ENCODE measurements at regions not wholly inside any gene's neighbourhood (a gene's known extent, or its start where the extent isn't known, plus 50 kb on each side); places are given as distances from the start of the nearest gene placed in this dataset.

GRCh38 chr2:65729246-65729645 is 296.8 kb upstream of the SPRED2 start:
- Histone ChIP-seq H3K4me2 (ENCODE audit: insufficient read depth, low read length) (no peak overlapping the region), H3K79me2 (ENCODE audit: insufficient read depth, low read length) (no peaks in the 10 kb centered on the region), H3K9me3 (ENCODE audit: insufficient read depth, low read length, severe bottlenecking) (peaks cover 3% of the 10 kb centered on the region), H3K27me3 (ENCODE audit: insufficient read depth, low read length, poor library complexity) (peaks cover 3% of the 10 kb centered on the region), H3K4me1 (ENCODE audit: insufficient read depth, low read length) (no peaks in the 10 kb centered on the region), H3K36me3 (ENCODE audit: insufficient read depth, low read length) (no peaks in the 10 kb centered on the region), H3K9ac (ENCODE audit: low read depth, low read length) (no peak overlapping the region), H2AFZ (ENCODE audit: low read depth, low read length) (no peak overlapping the region), H3K4me3 (ENCODE audit: low read depth in 1 of 2, low read length in 2 of 2) (no peak overlapping the region), H3K27ac (ENCODE audit: low read length) (no peak overlapping the region), H4K20me1 (ENCODE audit: insufficient read depth, low read length) (no peaks in the 10 kb centered on the region)
- TF ChIP-seq EZH2 (IDR thresholded peaks at IDR 0.05; ENCODE audit: borderline replicate concordance, low read depth, low read length, severe bottlenecking) (no peak), CTCF (IDR thresholded peaks at IDR 0.05; ENCODE audit: borderline replicate concordance, extremely low read depth, low read length, poor library complexity, severe bottlenecking) (no peak)
- no peak for ATAC-seq (ENCODE audit: insufficient read depth, low read depth)
- no peak for DNase-seq

- TF ChIP-seq EZH2 (IDR thresholded peaks at IDR 0.05; ENCODE audit: borderline replicate concordance, low read depth, low read length, severe bottlenecking) (no peak), CTCF (IDR thresholded peaks at IDR 0.05; ENCODE audit: borderline replicate concordance, extremely low read depth, low read length, poor library complexity, severe bottlenecking) (no peak)
- Histone ChIP-seq H3K27me3 (ENCODE audit: insufficient read depth, low read length, poor library complexity) (peaks cover 3% of the 10 kb centered on the region), H3K4me2 (ENCODE audit: insufficient read depth, low read length) (no peak overlapping the region), H3K4me1 (ENCODE audit: insufficient read depth, low read length) (no peaks in the 10 kb centered on the region), H3K9ac (ENCODE audit: low read depth, low read length) (no peak overlapping the region), H3K36me3 (ENCODE audit: insufficient read depth, low read length) (no peaks in the 10 kb centered on the region), H2AFZ (ENCODE audit: low read depth, low read length) (no peak overlapping the region), H3K27ac (ENCODE audit: low read length) (no peak overlapping the region), H3K9me3 (ENCODE audit: insufficient read depth, low read length, severe bottlenecking) (peaks cover 3% of the 10 kb centered on the region), H3K4me3 (ENCODE audit: low read depth in 1 of 2, low read length in 2 of 2) (no peak overlapping the region), H4K20me1 (ENCODE audit: insufficient read depth, low read length) (no peaks in the 10 kb centered on the region), H3K79me2 (ENCODE audit: insufficient read depth, low read length) (no peaks in the 10 kb centered on the region)
- ATAC-seq (ENCODE audit: insufficient read depth, low read depth), result no peak
- DNase-seq, result no peak
Measured at GRCh38 chr2:65728477-65729180, 296.2 kb upstream of the SPRED2 start.

GRCh38 chr2:65727816-65728215 is 295.4 kb upstream of the SPRED2 start:
- H3K27ac ChIP-seq (ENCODE audit: low read length), result no peak overlapping the region
- H3K79me2 ChIP-seq (ENCODE audit: insufficient read depth, low read length), result no peaks in the 10 kb centered on the region
- peaks cover 3% of the 10 kb centered on the region for H3K27me3 ChIP-seq (ENCODE audit: insufficient read depth, low read length, poor library complexity)
- H4K20me1 ChIP-seq (ENCODE audit: insufficient read depth, low read length), result no peaks in the 10 kb centered on the region
- no peaks in the 10 kb centered on the region for H3K36me3 ChIP-seq (ENCODE audit: insufficient read depth, low read length)
- no peak overlapping the region for H3K4me2 ChIP-seq (ENCODE audit: insufficient read depth, low read length)
- H3K4me3 ChIP-seq (ENCODE audit: low read depth in 1 of 2, low read length in 2 of 2), result no peak overlapping the region
- no peak overlapping the region for H3K9ac ChIP-seq (ENCODE audit: low read depth, low read length)
- no peak for ATAC-seq (ENCODE audit: insufficient read depth, low read depth)
- TF ChIP-seq EZH2 (IDR thresholded peaks at IDR 0.05; ENCODE audit: borderline replicate concordance, low read depth, low read length, severe bottlenecking) (no peak), CTCF (IDR thresholded peaks at IDR 0.05; ENCODE audit: borderline replicate concordance, extremely low read depth, low read length, poor library complexity, severe bottlenecking) (no peak)
- peaks cover 3% of the 10 kb centered on the region for H3K9me3 ChIP-seq (ENCODE audit: insufficient read depth, low read length, severe bottlenecking)
- DNase-seq, result no peak
- H2AFZ ChIP-seq (ENCODE audit: low read depth, low read length), result no peak overlapping the region
- no peaks in the 10 kb centered on the region for H3K4me1 ChIP-seq (ENCODE audit: insufficient read depth, low read length)
